IMR-90 (cell line): ENCODE measurements at regions not wholly inside any gene's neighbourhood (a gene's known extent, or its start where the extent isn't known, plus 50 kb on each side); places are given as distances from the start of the nearest gene placed in this dataset.
A peak's percentile ranks its signal among the peaks of the same experiment; 100 is the strongest.

Source experiments
- ATAC-seq: fragments of 200-7000 bp; cut with Tn5 transposase; 2 replicates; pipeline ENCODE4 v1.9.1; 2020; ENCODE audit warnings: low read depth, mild to moderate bottlenecking, moderate library complexity
- BruUV-seq: library from RNA; stranded (reverse); fragments of 400-500 nt; replicated peaks from 2 replicates; lab custom pipeline; 2021; lab: Mats Ljungman, UMichigan
- CTCF ChIA-PET: fragments of 300-600 bp; formaldehyde crosslinking; extraction: SDS; loops from one replicate; lab custom pipeline; 2021; ENCODE audit warnings: antibody characterized with exemption; lab: Yijun Ruan, JAX
- POLR2A ChIA-PET: fragments of 300-600 bp; sonication (Branson Sonifier 250); formaldehyde crosslinking; loops from one replicate; lab custom pipeline; 2022; ENCODE audit warnings: antibody characterized with exemption; ENCODE audit not compliant: unreplicated experiment; lab: Charles Lee
- DNase-seq: peaks from one replicate; pipeline ENCODE4 v3.0.0; 2013
- H2AFZ ChIP-seq: replicated peaks from 2 replicates; pipeline ENCODE3; 2013; ENCODE audit warnings: low read length, mild to moderate bottlenecking; ENCODE audit not compliant: poor library complexity
- H2AK5ac ChIP-seq: 2 replicates; pipeline ENCODE4 v1.6.1; 2013; ENCODE audit warnings: low read depth, low read length, inconsistent platforms
- H2AK9ac ChIP-seq: replicated peaks from 2 replicates; pipeline ENCODE3; 2013; ENCODE audit warnings: mild to moderate bottlenecking, low read depth, low read length, moderate library complexity; ENCODE audit not compliant: poor library complexity
- H2BK120ac ChIP-seq: 2 replicates; pipeline ENCODE4 v1.6.1; 2013; ENCODE audit warnings: low read depth, low read length, inconsistent platforms
- H2BK15ac ChIP-seq: 3 replicates; pipeline ENCODE4 v1.6.1; 2013; ENCODE audit warnings: low read depth, low read length, inconsistent platforms
- H2BK20ac ChIP-seq: 2 replicates; pipeline ENCODE4 v1.6.1; 2013; ENCODE audit warnings: low read depth, mild to moderate bottlenecking, inconsistent platforms, low read length, moderate library complexity
- H2BK5ac ChIP-seq: 2 replicates; pipeline ENCODE4 v1.6.1; 2013; ENCODE audit warnings: mild to moderate bottlenecking, low read depth, low read length, inconsistent platforms; ENCODE audit not compliant: poor library complexity, severe bottlenecking
- H3K14ac ChIP-seq: replicated peaks from 2 replicates; pipeline ENCODE4 v1.6.1; 2013; ENCODE audit warnings: low read depth, low read length, inconsistent platforms
- H3K18ac ChIP-seq: 2 replicates; pipeline ENCODE4 v1.6.1; 2013; ENCODE audit warnings: low read depth, low read length, control low read depth
- H3K23ac ChIP-seq: 2 replicates; pipeline ENCODE4 v1.6.1; 2013; ENCODE audit warnings: low read depth, low read length, inconsistent platforms
- H3K27ac ChIP-seq: 2 replicates; pipeline ENCODE4 v1.5.1; 2013; ENCODE audit warnings: mild to moderate bottlenecking, control low read depth, low read length; ENCODE audit not compliant: insufficient read depth
- H3K27me3 ChIP-seq: 2 replicates; pipeline ENCODE4 v1.6.1; 2013; ENCODE audit warnings: low read length; ENCODE audit not compliant: control insufficient read depth, insufficient read depth
- H3K36me3 ChIP-seq: 2 replicates; pipeline ENCODE4 v1.6.1; 2013; ENCODE audit warnings: low read length, mixed read lengths; ENCODE audit not compliant: control insufficient read depth, insufficient read depth
- H3K4ac ChIP-seq: 2 replicates; pipeline ENCODE4 v1.6.1; 2013; ENCODE audit warnings: low read depth, low read length, inconsistent platforms
- H3K4me1 ChIP-seq: 2 replicates; pipeline ENCODE4 v1.6.1; 2013; ENCODE audit warnings: low read length, mixed read lengths; ENCODE audit not compliant: control insufficient read depth, insufficient read depth
- H3K4me2 ChIP-seq: 2 replicates; pipeline ENCODE4 v1.6.1; 2013; ENCODE audit warnings: low read depth, mild to moderate bottlenecking, control low read depth, low read length, moderate library complexity
- H3K4me3 ChIP-seq: 2 replicates; pipeline ENCODE4 v1.5.1; 2013; ENCODE audit warnings: low read depth, mild to moderate bottlenecking, control low read depth, low read length, moderate library complexity; ENCODE audit not compliant: insufficient read depth
- H3K56ac ChIP-seq: 2 replicates; pipeline ENCODE4 v1.6.1; 2013; ENCODE audit warnings: low read length, inconsistent platforms; ENCODE audit not compliant: insufficient read depth; ENCODE audit errors: extremely low read depth
- H3K79me1 ChIP-seq, 2 experiments: 2 replicates each; pipeline ENCODE4 v1.6.1; 2013; ENCODE audit warnings: low read length in 2 of 2, inconsistent platforms in 1 of 2, low read depth in 1 of 2
- H3K9ac ChIP-seq: 2 replicates; pipeline ENCODE4 v1.6.1; 2013; ENCODE audit warnings: low read depth, low read length, control low read depth
- H3K9me1 ChIP-seq: 2 replicates; pipeline ENCODE4 v1.6.1; 2013; ENCODE audit warnings: low read length, inconsistent platforms; ENCODE audit not compliant: insufficient read depth
- H3K9me3 ChIP-seq: 2 replicates; pipeline ENCODE4 v1.6.1; 2013; ENCODE audit warnings: low read length; ENCODE audit not compliant: control insufficient read depth, insufficient read depth
- H4K20me1 ChIP-seq: 2 replicates; pipeline ENCODE4 v1.6.1; 2013; ENCODE audit warnings: low read length, inconsistent platforms; ENCODE audit not compliant: insufficient read depth
- H4K5ac ChIP-seq: 2 replicates; pipeline ENCODE4 v1.6.1; 2013; ENCODE audit warnings: mild to moderate bottlenecking, low read depth, low read length, control low read depth
- H4K8ac ChIP-seq, 2 experiments: 2 replicates each; pipeline ENCODE4 v1.6.1; 2013; ENCODE audit warnings: low read depth in 2 of 2, low read length in 2 of 2, control low read depth in 1 of 2, inconsistent platforms in 1 of 2
- H4K91ac ChIP-seq: 2 replicates; pipeline ENCODE4 v1.6.1; 2013; ENCODE audit warnings: low read depth, low read length, inconsistent platforms; ENCODE audit not compliant: insufficient read depth
- BHLHE40 ChIP-seq: fragments of 150-350 bp; IDR thresholded peaks from 2 replicates; pipeline ENCODE4 v1.6.1; 2016; ENCODE audit warnings: mild to moderate bottlenecking, low read depth, low read length
- CHD1 ChIP-seq: IDR thresholded peaks from 2 replicates; pipeline ENCODE4 v1.6.1; 2012; ENCODE audit warnings: low read depth, low read length, improper control_type of control experiment
- CTCF ChIP-seq: conservative IDR thresholded peaks from 2 replicates; pipeline ENCODE4 v1.5.1; 2012; ENCODE audit warnings: mild to moderate bottlenecking, low read depth, low read length, improper control_type of control experiment
- ELK1 ChIP-seq: fragments of 150-350 bp; IDR thresholded peaks from 2 replicates; pipeline ENCODE4 v1.6.1; 2016; ENCODE audit warnings: low read depth, mild to moderate bottlenecking, low read length, moderate library complexity, borderline replicate concordance
- NFE2L2 ChIP-seq: fragments of 150-350 bp; IDR thresholded peaks from 2 replicates; pipeline ENCODE4 v1.6.1; 2016; ENCODE audit warnings: low read depth, mild to moderate bottlenecking, low read length
- RAD21 ChIP-seq: IDR thresholded peaks from 2 replicates; pipeline ENCODE4 v1.6.1; 2012; ENCODE audit warnings: low read length, improper control_type of control experiment
- SMC3 ChIP-seq: fragments of 150-350 bp; IDR thresholded peaks from 2 replicates; pipeline ENCODE4 v1.6.1; 2016; ENCODE audit warnings: low read depth, mild to moderate bottlenecking, antibody characterized with exemption, low read length, moderate library complexity
- USF2 ChIP-seq: fragments of 150-350 bp; IDR thresholded peaks from 2 replicates; pipeline ENCODE4 v1.6.1; 2017; ENCODE audit warnings: mild to moderate bottlenecking, antibody characterized with exemption, low read length, low read depth
- WGBS, 2 experiments: methylation state at CpG; one replicate each; pipeline versions ENCODE4 v1.1.5 to v1.1.7; 2013; ENCODE audit warnings: missing lambda C conversion rate in 2 of 2; ENCODE audit not compliant: insufficient read length in 1 of 2; ENCODE audit errors: extremely low coverage in 2 of 2; 5-methylcytosine and 5-hydroxymethylcytosine counted together
- dilution Hi-C: fragments of 300-500 bp; cut with HindIII; formaldehyde crosslinking; loops from one replicate; pipeline ENCODE4 v1.14.3; 2018; ENCODE audit warnings: low sequenced_read_pairs; ENCODE audit not compliant: unreplicated experiment
- in situ Hi-C: fragments of 300-500 bp; cut with MboI; formaldehyde crosslinking; loops from 3 replicates; pipeline ENCODE4 v1.14.3; 2019; ENCODE audit warnings: low sequenced_read_pairs, inconsistent platforms, mixed read lengths
- intact Hi-C: fragments of 100-400 bp; cut with micrococcal nuclease; formaldehyde crosslinking; loops from 2 replicates; pipeline ENCODE4 v1.10.0; 2022

- no peak for TF ChIP-seq ELK1
Measured at GRCh38 chr5:117455236-117456233, 880.9 kb upstream of the SEMA6A start (continued).

GRCh38 chr5:117454716-117455212 lies 880.1 kb upstream of the SEMA6A start:
- no peaks in the 10 kb centered on the region for H3K79me1 ChIP-seq
- no peak overlapping the region; the same call in 1 of the 2 replicates for H2BK20ac ChIP-seq
- H3K27me3 ChIP-seq, result no peaks in the 10 kb centered on the region
- dilution Hi-C loops, result no loop called here
- H4K8ac ChIP-seq, result no peak overlapping the region
- no peaks in the 10 kb centered on the region for H3K4me1 ChIP-seq
- WGBS, 2 experiments, result 31% methylated on average over 6 of the region's 13 CpGs; no CpG with 5 or more reads in 1 of the 2 experiments
- H4K91ac ChIP-seq, result no peak overlapping the region
- H3K27ac ChIP-seq, result no peak overlapping the region
- in situ Hi-C loops, result loop anchor here (25.0 kb wide), 1 partner anchor 1333 kb away; no protein-coding TSS in a partner anchor
- no peak overlapping the region for H4K5ac ChIP-seq
- H3K36me3 ChIP-seq, result no peaks in the 10 kb centered on the region
- H3K9ac ChIP-seq, result no peak overlapping the region
- no peak overlapping the region for H3K14ac ChIP-seq
- peak; percentile 60 for TF ChIP-seq RAD21
- no peak for TF ChIP-seq CHD1
- TF ChIP-seq CTCF, result peak; percentile 52
- no peak for TF ChIP-seq BHLHE40
- no peak for TF ChIP-seq NFE2L2
- peak; percentile 40 for TF ChIP-seq SMC3
- no peak for TF ChIP-seq USF2
- ChIA-PET CTCF (interaction anchor here (0.5 to 1.1 kb wide), 4 partner anchors 21 to 668 kb away, joined by 3 to 5 read pairs (median 4); no protein-coding TSS in a partner anchor), POLR2A (no interaction called here)
- ATAC-seq, result peak; percentile 53
- H3K23ac ChIP-seq, result no peak overlapping the region
- intact Hi-C loops, result no loop called here
- no peak overlapping the region for H2AK9ac ChIP-seq
- H3K9me3 ChIP-seq, result no peaks in the 10 kb centered on the region
- H2AFZ ChIP-seq, result peak overlapping the region; percentile 80
- no peak overlapping the region for H3K4ac ChIP-seq
- no peak overlapping the region for H2BK15ac ChIP-seq
- no peak overlapping the region for H3K4me3 ChIP-seq
- DNase-seq, result peak; percentile 6
- no peak overlapping the region for H2BK5ac ChIP-seq
- H3K9me1 ChIP-seq, result no peaks in the 10 kb centered on the region
- no peaks in the 10 kb centered on the region for H4K20me1 ChIP-seq
- no peak overlapping the region; the same call in 1 of the 2 replicates for H2BK120ac ChIP-seq
- no peak overlapping the region for H3K56ac ChIP-seq
- BruUV-seq, result no TSS peak
- no peak overlapping the region for H3K18ac ChIP-seq
- no peak overlapping the region for H3K4me2 ChIP-seq
- H2AK5ac ChIP-seq, result no peak overlapping the region
